HG03045 (cell line): ENCODE measurements at regions not wholly inside any gene's neighbourhood (a gene's known extent, or its start where the extent isn't known, plus 50 kb on each side); places are given as distances from the start of the nearest gene placed in this dataset.
"Not testable (repeated sequence)": the region's sequence is repeated elsewhere in the genome, so short reads cannot be mapped to it uniquely, and the experiment has no call there.

Source experiments
- ATAC-seq: cut with Tn5 transposase; IDR thresholded peaks from one replicate; pipeline ENCODE4 v1.9.1; 2021; ENCODE audit warnings: mild to moderate bottlenecking, moderate library complexity; ENCODE audit not compliant: unreplicated experiment

GRCh38 chr1:70553567-70553956 is 142.5 kb downstream of the CTH start:
- no peak for ATAC-seq

GRCh38 chr1:70554341-70554740 is 143.3 kb downstream of the CTH start:
- ATAC-seq, result no peak

- ATAC-seq, result no peak
These were observed 145.5 kb downstream of the CTH start for GRCh38 chr1:70556541-70556940.

GRCh38 chr1:70567167-70567566 is 156.1 kb downstream of the CTH start:
- no peak for ATAC-seq

- ATAC-seq, result no peak
These were observed 160.1 kb downstream of the CTH start for GRCh38 chr1:70571191-70571590.

- no peak for ATAC-seq
These were observed 162.3 kb downstream of the CTH start for GRCh38 chr1:70573317-70573843.

GRCh38 chr1:70581661-70582060 is 170.6 kb downstream of the CTH start:
- ATAC-seq, result no peak

GRCh38 chr1:70583522-70583921 is 172.5 kb downstream of the CTH start:
- no peak for ATAC-seq

GRCh38 chr1:70586046-70586445 is 175.0 kb downstream of the CTH start:
- no peak for ATAC-seq

- ATAC-seq, result no peak
These were observed 176.9 kb downstream of the CTH start for GRCh38 chr1:70587872-70588366.

- not testable (repeated sequence) for ATAC-seq
These were observed 182.5 kb downstream of the CTH start for GRCh38 chr1:70593551-70593950.

- no peak for ATAC-seq
These were observed 197.7 kb downstream of the CTH start for GRCh38 chr1:70608815-70609214.

GRCh38 chr1:70610164-70610563 is 199.1 kb downstream of the CTH start:
- not testable (repeated sequence) for ATAC-seq

GRCh38 chr1:70616946-70617345 is 205.9 kb downstream of the CTH start:
- ATAC-seq, result no peak

- no peak for ATAC-seq
These were observed 206.7 kb downstream of the CTH start for GRCh38 chr1:70617728-70618127.

GRCh38 chr1:70627910-70628309 is 216.8 kb downstream of the CTH start:
- ATAC-seq, result no peak

GRCh38 chr1:70628973-70629372 is 217.9 kb downstream of the CTH start:
- no peak for ATAC-seq

- ATAC-seq, result no peak
These were observed 221.9 kb downstream of the CTH start for GRCh38 chr1:70633004-70633403.

GRCh38 chr1:70635868-70636267 is 224.8 kb downstream of the CTH start:
- no peak for ATAC-seq

- ATAC-seq, result no peak
These were observed 230.8 kb downstream of the CTH start for GRCh38 chr1:70641868-70642267.

GRCh38 chr1:70656361-70656760 is 245.3 kb downstream of the CTH start:
- no peak for ATAC-seq

GRCh38 chr1:70659891-70660290 is 248.8 kb downstream of the CTH start:
- ATAC-seq, result no peak

- ATAC-seq, result no peak
These were observed 255.5 kb downstream of the CTH start for GRCh38 chr1:70666381-70667140.
